Activated CD4-positive, CD25-positive, alpha-beta regulatory T cell (primary cell): ENCODE measurements at regions not wholly inside any gene's neighbourhood (a gene's known extent, or its start where the extent isn't known, plus 50 kb on each side); places are given as distances from the start of the nearest gene placed in this dataset.

Source experiments
- DNase-seq, 4 experiments: peaks; one replicate each; lab custom pipeline; 2025; lab: John Stamatoyannopoulos, UW

- no peak for DNase-seq
Observed at GRCh38 chr5:26669523-26669922, 368.9 kb downstream of the CDH9 start.

- DNase-seq: no peak
Observed at GRCh38 chr5:26669031-26669430, 369.4 kb downstream of the CDH9 start.

- no peak for DNase-seq
Observed at GRCh38 chr5:26666371-26666770, 372.0 kb downstream of the CDH9 start.

- no peak for DNase-seq
Observed at GRCh38 chr5:26663500-26663899, 374.9 kb downstream of the CDH9 start.

GRCh38 chr5:26662806-26663360 is 375.5 kb downstream of the CDH9 start:
- DNase-seq: no peak

GRCh38 chr5:26660116-26660515 is 378.3 kb downstream of the CDH9 start:
- DNase-seq: no peak

GRCh38 chr5:26649000-26649399 is 389.4 kb downstream of the CDH9 start:
- no peak for DNase-seq

- no peak for DNase-seq
Observed at GRCh38 chr5:26647781-26648180, 390.6 kb downstream of the CDH9 start.

- DNase-seq: no peak
Observed at GRCh38 chr5:26645659-26646058, 392.7 kb downstream of the CDH9 start.

- no peak for DNase-seq
Observed at GRCh38 chr5:26641492-26641891, 396.9 kb downstream of the CDH9 start.

- no peak for DNase-seq
Observed at GRCh38 chr5:26625099-26625498, 413.3 kb downstream of the CDH9 start.

- no peak for DNase-seq
Observed at GRCh38 chr5:26622947-26623346, 415.4 kb downstream of the CDH9 start.

GRCh38 chr5:26610577-26610976 is 427.8 kb downstream of the CDH9 start:
- no peak for DNase-seq

- no peak for DNase-seq
Observed at GRCh38 chr5:26601563-26601962, 436.8 kb downstream of the CDH9 start.

- no peak for DNase-seq
Observed at GRCh38 chr5:26582350-26583045, 455.9 kb downstream of the CDH9 start.

- no peak for DNase-seq
Observed at GRCh38 chr5:26579712-26580111, 458.7 kb downstream of the CDH9 start.

- no peak for DNase-seq
Observed at GRCh38 chr5:26578002-26578401, 460.4 kb downstream of the CDH9 start.

- no peak for DNase-seq
Observed at GRCh38 chr5:26572480-26572879, 465.9 kb downstream of the CDH9 start.

- no peak for DNase-seq
Observed at GRCh38 chr5:26569929-26570258, 468.5 kb downstream of the CDH9 start.

- no peak for DNase-seq
Observed at GRCh38 chr5:26569241-26569928, 469.0 kb downstream of the CDH9 start.

GRCh38 chr5:26568316-26568715 is 470.1 kb downstream of the CDH9 start:
- DNase-seq: no peak

GRCh38 chr5:26563979-26564378 is 474.4 kb downstream of the CDH9 start:
- no peak for DNase-seq

- no peak for DNase-seq
Observed at GRCh38 chr5:26553079-26553478, 485.3 kb downstream of the CDH9 start.

- no peak for DNase-seq
Observed at GRCh38 chr5:26543987-26544386, 494.4 kb downstream of the CDH9 start.
